Spleen (tissue), 7 donors: ENCODE measurements at regions not wholly inside any gene's neighbourhood (a gene's known extent, or its start where the extent isn't known, plus 50 kb on each side); places are given as distances from the start of the nearest gene placed in this dataset.

Source experiments
- CTCF ChIP-seq, 11 experiments: fragments of 200-600 bp in 7 of 11; fragments of 450-650 bp in 4 of 11; sonication (generic) in 4 of 11; IDR thresholded peaks in 8 of 11; conservative IDR thresholded peaks in 3 of 11; 1 replicate in 7 of 11; 2 replicates in 4 of 11; pipeline versions ENCODE4 v1.4.0 to v1.8.0; 2016 to 2021; ENCODE audit warnings: antibody characterized with exemption in 11 of 11, inconsistent platforms in 4 of 11, mild to moderate bottlenecking in 1 of 11
- POLR2A ChIP-seq, 3 donors: fragments of 450-650 bp; IDR thresholded peaks; one replicate each; pipeline ENCODE4 v1.5.1; 2017; ENCODE audit warnings: antibody characterized with exemption in 3 of 3, mild to moderate bottlenecking in 1 of 3
- donor health status: DM: no; HTN: no; CAD: no; lungs with moderate emphysema.
- donor health status: DM: no; HTN: no; CAD: no.
- donor health status: DM: no; HTN: no; CAD: no.

- TF ChIP-seq CTCF (IDR thresholded peaks at IDR 0.05 in 8 of 11, conservative IDR thresholded peaks at IDR 0.05 in 3 of 11) = no peak
- no peak for TF ChIP-seq POLR2A (IDR thresholded peaks at IDR 0.05)
These were observed 136.4 kb downstream of the INHBB start for GRCh38 chr2:120482334-120482733.
